8988T (cell line): ENCODE measurements at regions not wholly inside any gene's neighbourhood (a gene's known extent, or its start where the extent isn't known, plus 50 kb on each side); places are given as distances from the start of the nearest gene placed in this dataset.
A peak's percentile ranks its signal among the peaks of the same experiment; 100 is the strongest.

Source experiments
- DNase-seq: peaks from one replicate; pipeline ENCODE4 v3.0.0; 2011

DNA sequence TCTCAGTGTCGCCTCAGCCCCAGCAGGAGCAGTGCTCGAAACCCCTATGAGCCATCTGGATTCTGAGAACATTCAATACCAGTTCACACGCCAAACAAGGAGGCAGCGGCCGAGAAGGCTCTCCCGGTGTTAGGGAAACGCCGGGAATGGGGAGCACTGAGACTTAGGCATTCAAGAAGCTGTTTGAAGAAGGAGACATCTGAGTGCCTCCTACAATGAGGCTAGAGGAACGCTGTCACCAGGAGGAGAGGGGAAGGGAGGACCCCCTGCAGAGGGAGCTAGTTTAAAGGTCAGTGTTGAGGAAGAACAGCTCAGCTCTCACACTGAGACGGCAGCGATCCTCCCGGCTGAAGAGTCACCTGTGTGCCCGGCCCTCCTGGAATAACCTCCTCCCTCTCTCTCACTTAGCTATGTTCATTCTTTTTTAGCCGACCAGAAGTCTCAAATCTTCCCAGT lies 69.9 kb downstream of the SERPINA3 start:
- no peak for DNase-seq

DNA sequence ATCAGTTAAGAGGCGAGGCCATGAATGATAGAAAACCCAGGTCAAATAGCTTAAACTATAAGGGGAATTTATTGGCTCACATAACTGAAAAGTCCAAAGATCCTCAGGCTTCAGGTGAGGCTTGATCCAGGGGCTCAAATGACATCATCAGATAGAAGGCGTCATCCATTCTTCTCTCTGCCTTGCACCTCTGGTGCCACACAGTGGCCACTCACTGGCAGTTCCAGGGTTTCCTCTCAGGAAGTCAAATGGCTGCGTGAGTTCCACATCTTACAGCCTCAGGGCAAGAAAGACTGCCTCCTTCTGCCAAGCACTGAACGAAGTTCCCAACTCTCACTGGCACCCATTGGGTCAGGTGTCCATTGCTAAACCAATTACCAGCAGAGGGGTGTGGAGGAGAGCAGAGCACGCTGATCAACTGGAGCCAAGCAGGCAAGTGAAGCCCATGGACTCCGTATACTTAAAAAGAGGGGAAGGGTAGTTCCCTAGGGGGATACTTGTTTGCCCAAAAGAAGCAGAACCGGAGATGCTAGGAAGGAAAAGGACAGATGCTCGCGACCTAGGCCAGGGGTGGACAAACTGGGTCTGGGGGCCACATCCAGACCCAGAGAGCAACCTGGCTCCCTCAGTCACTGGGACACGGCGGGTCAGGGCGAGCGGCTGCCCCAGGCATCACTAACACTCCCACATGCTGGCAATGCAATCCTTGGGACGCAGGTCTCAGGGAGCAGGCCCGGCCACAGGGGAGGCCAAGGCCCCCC lies 69.3 kb downstream of the SERPINA3 start:
- DNase-seq = peak; percentile 68

DNA sequence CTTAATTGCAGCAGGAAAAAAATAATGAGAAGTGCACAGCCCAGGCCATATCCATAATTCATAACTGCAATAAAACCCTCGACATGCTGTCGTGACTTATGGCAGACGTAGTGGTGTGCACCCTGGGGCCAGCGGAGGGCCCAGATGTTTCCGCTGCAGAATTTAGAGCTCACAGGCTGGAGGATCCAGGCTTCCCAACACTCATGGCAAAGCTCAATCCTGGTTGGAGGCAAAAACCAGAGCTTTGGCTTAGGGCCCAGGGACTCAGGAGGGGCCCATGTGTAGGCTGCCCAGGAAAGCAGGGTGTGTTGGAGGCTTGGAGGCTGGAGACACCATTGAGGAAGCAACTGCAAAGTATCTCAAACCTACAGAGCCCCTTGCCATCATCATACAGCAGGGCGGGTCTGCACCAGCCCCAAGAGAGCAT lies 68.7 kb downstream of the SERPINA3 start:
- no peak for DNase-seq

DNA sequence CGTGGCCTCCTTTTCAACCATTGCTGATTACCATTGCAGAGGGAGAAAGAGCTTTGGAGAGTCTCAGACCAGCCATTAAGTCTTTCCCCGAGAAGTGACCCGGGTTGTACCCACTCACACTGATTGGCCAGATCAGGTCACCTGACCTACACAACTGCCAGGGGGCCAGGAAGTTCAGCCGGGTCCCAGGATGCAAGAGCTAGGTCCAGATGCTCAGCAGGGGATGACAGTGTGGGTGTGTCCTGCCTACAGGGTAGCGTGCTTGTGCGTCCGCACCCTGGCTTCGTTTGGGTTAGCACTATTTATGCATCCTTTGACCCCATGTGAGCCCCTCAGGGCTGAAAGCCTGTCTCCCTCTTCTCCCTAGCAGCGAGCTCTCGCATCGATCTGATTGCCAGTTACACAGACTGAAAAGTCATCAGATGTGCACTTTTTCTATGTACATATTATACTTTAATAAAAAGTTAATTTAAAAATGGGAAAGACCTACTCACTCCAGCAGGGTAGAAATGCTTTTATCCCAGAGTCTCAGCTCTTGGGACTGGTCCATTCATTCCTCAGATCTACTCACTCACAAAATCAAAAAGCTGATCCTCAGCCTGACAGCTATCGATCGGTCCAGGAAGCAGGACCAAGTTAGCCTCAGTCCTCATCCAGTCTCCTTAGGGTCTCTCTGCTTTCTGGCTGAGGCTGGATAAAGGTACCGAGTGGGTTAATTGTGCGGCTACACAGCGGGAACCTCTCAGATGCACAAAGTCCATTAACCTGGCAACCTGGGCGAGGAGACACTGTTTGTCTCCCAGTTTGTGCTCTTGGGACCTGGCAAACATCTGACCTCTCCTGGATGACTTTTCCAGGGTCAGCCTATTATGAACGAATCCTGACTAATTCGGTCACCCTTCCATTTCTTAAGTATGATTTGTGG lies 68.0 kb downstream of the SERPINA3 start:
- DNase-seq = no peak

DNA sequence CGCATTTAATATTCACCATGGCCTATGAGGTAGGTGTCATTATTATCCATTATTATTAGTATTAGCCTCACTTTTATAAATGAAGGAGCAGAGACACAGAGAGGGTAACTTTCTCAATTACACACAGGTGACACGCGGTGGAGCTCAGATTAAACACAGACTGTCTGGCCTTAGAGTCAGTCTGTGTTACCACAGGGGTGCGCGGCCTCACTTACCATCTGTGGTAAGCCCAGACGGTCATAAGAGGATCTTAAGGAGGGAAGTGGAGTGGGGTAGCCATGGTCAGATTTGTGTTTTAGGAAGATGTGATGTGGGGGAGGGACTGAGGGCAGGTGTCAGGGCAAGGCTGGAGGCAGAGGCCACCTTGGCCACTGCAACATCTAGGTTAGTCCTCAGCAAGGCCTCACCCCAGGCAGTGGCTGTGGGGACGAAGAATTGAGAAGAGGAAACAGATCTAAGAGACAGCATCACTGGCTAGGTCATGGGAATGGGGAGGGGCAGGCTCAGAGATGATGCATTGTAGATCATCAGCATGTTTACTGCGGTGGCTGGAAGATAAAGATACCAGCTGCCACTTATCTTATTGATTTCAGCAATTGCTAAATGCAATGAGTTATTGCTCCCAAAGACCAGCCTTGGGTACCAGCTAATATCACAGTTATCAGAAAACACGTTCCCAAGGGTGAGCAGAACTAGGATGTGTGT lies 67.1 kb downstream of the SERPINA3 start:
- no peak for DNase-seq

DNA sequence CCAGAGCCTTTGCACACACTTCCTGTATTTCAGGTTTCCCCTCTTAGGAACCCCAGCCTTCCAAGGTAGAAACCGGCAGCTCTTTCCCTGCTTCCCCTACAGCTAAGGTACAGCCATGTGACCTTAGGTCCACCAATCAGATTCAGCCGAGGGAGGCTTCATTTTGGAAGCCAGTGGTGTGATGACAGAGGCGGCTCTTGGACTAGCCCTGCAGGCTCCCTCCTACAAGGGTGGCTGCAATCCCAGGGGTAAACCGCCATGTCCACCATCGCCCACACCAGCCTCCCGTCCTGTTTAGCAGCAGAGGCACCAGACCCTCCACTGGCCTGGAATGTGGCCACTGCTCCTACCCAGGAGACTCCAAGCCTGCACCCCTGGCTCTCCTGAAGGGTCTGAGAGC lies 65.6 kb downstream of the SERPINA3 start:
- no peak for DNase-seq

DNA sequence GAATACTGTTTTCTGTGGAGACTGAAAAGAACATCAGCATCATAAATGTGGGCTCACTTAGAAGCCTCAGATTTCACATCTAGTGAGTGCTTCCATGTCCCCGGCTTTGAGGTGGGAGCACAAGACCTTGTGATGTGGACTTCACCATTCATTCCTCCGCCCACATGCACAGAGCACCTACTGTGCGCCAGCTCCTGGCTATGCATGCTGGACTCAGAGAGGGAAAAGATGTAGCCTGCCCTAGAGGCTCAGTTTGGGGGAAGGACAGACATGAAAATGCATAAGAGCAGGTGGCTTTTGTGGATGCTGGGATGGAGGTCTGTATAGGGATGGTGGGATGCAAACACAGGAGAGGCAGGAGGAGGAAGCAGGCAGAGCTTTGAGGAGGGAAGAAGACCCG lies 65.0 kb downstream of the SERPINA3 start:
- DNase-seq = no peak

DNA sequence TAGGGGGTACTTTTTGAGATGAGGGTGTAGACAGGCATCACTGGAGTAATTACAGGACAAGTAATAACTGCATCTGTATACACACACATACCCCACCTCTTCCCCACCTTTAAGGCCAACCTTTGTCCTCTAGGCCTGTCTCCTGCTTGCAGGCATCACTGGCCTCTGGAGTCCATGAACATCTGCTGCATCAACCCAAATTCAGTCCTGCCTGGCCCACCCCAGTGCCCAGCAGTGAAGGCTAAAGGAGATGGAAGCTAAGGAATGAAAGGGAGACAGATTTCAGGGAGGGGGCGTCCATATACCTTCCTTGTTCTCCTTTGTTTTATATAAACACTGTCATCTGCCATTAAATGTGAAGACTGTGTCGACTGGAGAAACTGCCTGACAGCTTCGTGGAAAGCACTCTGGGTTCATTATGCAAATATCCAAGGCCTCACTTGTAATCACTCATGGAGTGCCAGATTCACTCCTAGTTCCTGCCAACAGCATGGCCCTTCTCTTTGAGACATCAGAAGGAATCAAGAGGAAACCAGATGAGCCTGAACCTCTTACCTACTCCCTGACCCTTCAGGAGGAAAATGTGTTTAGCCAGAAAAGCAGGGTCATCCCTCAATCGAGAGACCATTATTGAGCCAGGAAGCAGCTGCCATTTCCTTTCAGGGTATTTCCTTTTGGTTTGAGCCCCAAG lies 64.4 kb downstream of the SERPINA3 start:
- no peak for DNase-seq

DNA sequence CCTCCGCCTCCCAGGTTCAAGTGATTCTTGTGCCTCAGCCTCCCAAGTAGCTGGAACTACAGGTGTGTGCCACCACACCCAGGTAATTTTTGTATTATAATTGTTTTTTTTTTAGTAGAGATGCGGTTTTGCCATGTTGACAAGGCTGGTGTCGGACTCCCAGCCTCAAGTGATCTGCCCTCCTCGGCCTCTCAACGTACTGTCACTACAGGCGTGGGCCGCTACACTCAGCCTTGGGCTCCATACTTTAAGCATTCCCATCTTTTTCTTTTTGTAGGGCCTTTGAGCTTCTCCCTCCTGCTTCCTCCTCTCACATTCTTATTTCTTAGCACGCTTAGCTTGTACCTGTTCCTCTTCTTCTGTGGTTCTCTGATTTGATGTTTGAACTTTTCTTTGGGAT lies 62.8 kb downstream of the SERPINA3 start:
- DNase-seq = no peak

DNA sequence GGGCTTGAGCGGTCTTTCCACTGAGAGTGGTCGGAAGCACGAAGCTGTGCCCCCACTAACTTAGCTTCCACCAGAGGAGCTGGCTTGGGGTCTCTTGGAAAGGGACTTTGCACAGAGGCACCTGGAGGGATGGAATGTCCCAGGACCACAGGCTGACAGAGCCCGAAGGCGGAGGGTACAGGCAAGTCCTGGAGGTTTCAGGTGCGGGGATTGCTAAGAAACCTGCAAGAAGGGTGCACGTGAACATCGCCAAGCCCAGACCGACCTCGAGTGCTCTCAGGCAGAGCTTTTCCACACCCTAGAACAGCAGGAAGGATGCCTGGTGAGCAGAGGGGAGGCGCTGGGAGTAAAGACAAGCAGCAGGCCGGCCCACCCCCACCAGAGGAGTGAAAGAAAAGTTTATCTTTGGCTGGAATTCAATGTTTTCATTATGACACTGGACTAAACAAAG lies 61.6 kb downstream of the SERPINA3 start:
- no peak for DNase-seq
